SK-MEL-5 (cell line): ENCODE measurements at regions not wholly inside any gene's neighbourhood (a gene's known extent, or its start where the extent isn't known, plus 50 kb on each side); places are given as distances from the start of the nearest gene placed in this dataset.
"Not testable (repeated sequence)": the region's sequence is repeated elsewhere in the genome, so short reads cannot be mapped to it uniquely, and the experiment has no call there.

Source experiments
- DNase-seq: peaks from one replicate; pipeline ENCODE4 v3.0.0-alpha.2; 2016; ENCODE audit warnings: low read depth, low spot score
- in situ Hi-C: cut with HindIII; loops from 2 replicates; pipeline ENCODE4 v1.10.0; 2016; ENCODE audit warnings: low sequenced_read_pairs, high pct_unique_total_duplicates, low pct_unique_long_range_greater_than_20kb

- in situ Hi-C loops, result no loop called here
- DNase-seq, result no peak
Measured at GRCh38 chr20:40955326-40955725, 73.3 kb upstream of the TOP1 start.

- DNase-seq, in situ Hi-C loops: not testable (repeated sequence)
Measured at GRCh38 chr20:40955826-40956225, 72.8 kb upstream of the TOP1 start.

GRCh38 chr20:40956542-40957264 lies 71.9 kb upstream of the TOP1 start:
- in situ Hi-C loops, result no loop called here
- DNase-seq, result no peak

GRCh38 chr20:40957265-40957760 lies 71.3 kb upstream of the TOP1 start:
- DNase-seq, result no peak
- in situ Hi-C loops, result no loop called here

- in situ Hi-C loops, result no loop called here
- no peak for DNase-seq
Measured at GRCh38 chr20:40958598-40958997, 70.0 kb upstream of the TOP1 start.

GRCh38 chr20:40959325-40960092 lies 69.1 kb upstream of the TOP1 start:
- no peak for DNase-seq
- in situ Hi-C loops, result no loop called here

- in situ Hi-C loops, result no loop called here
- DNase-seq, result no peak
Measured at GRCh38 chr20:40960101-40960500, 68.5 kb upstream of the TOP1 start.

- in situ Hi-C loops, result no loop called here
Measured at GRCh38 chr20:40960521-40960956, 68.1 kb upstream of the TOP1 start.

GRCh38 chr20:40961176-40961575 lies 67.4 kb upstream of the TOP1 start:
- DNase-seq, result no peak
- in situ Hi-C loops, result no loop called here

More at GRCh38 chr20:40960521-40960956, 68.1 kb upstream of the TOP1 start:
- no peak for DNase-seq

- DNase-seq, result peak; percentile 99
- in situ Hi-C loops, result no loop called here
Measured at GRCh38 chr20:40961686-40962640, 66.7 kb upstream of the TOP1 start.

GRCh38 chr20:40962733-40963504 lies 65.7 kb upstream of the TOP1 start:
- peak; percentile 88 for DNase-seq
- in situ Hi-C loops, result no loop called here

GRCh38 chr20:40963505-40963845 lies 65.1 kb upstream of the TOP1 start:
- DNase-seq, result no peak
- in situ Hi-C loops, result no loop called here

GRCh38 chr20:40965671-40966070 lies 63.0 kb upstream of the TOP1 start:
- in situ Hi-C loops, result no loop called here
- no peak for DNase-seq

GRCh38 chr20:40966103-40966502 lies 62.5 kb upstream of the TOP1 start:
- in situ Hi-C loops, result no loop called here
- peak; percentile 61 for DNase-seq

- DNase-seq, result no peak
- in situ Hi-C loops, result no loop called here
Measured at GRCh38 chr20:40966516-40967185, 62.0 kb upstream of the TOP1 start.

GRCh38 chr20:40967700-40968099 lies 60.9 kb upstream of the TOP1 start:
- in situ Hi-C loops, result no loop called here
- DNase-seq, result no peak
